Stimulated activated naive CD4-positive, alpha-beta T cell (primary cell): ENCODE measurements at regions not wholly inside any gene's neighbourhood (a gene's known extent, or its start where the extent isn't known, plus 50 kb on each side); places are given as distances from the start of the nearest gene placed in this dataset.

Source experiments
- DNase-seq, 6 experiments: peaks; one replicate each; lab custom pipeline; 2025; lab: John Stamatoyannopoulos, UW

DNA sequence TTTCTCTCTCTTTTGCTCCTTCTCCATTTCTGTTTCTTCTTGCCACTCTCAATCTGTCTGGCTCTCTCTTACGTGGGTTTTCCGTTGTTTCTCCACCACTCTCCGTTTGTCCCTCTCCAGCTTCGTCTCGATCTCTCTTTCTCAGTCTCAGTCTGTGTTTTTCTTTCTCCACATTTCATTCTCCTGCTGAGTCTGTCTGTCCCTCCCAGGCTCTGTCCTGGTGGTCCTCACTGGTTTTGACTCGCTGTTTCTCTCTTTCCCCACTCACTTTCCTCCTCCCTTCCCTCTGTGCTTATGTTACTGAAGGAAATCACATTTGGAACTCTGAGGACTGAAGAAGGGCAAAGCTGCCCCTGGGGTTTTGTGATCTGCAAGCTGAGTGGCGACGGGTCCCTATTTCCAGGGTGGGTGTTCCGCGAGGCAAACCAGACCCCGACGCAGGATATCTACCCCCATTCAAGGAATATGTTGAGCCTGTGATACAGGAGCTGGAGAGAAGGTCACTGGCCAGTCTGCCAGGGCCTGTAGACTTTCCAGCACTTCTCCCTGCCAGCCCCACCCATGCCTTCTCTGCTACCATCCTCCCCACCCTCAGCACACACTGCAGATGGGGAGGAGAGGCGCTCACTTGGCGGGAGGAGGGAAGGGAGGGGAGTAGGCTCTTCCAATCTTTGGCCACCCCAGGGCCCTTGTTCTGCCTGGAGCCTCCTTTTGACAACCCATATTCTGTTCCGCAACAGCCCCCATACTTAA is 102.7 kb upstream of the MAP1LC3B2 start:
- no peak for DNase-seq

DNA sequence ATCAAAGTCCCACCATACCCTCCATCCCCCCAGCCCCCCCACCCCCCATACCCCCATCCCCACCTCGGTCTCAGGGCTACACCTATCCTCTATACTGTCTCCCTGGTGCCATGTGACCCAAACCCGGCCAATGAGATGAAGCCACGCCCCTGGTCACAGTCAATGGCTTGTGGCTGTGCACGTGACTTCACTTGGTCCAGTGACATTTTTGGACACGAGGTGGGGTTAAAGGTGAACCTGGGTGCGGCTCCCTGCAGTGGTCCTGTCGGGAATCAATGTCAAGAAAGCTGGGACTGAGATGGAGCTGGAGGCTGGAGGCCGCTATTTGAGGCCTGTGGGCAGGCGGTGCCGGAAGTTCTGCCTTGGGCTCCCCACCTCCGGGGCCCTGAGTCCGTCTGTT is 100.7 kb upstream of the MAP1LC3B2 start:
- no peak for DNase-seq

DNA sequence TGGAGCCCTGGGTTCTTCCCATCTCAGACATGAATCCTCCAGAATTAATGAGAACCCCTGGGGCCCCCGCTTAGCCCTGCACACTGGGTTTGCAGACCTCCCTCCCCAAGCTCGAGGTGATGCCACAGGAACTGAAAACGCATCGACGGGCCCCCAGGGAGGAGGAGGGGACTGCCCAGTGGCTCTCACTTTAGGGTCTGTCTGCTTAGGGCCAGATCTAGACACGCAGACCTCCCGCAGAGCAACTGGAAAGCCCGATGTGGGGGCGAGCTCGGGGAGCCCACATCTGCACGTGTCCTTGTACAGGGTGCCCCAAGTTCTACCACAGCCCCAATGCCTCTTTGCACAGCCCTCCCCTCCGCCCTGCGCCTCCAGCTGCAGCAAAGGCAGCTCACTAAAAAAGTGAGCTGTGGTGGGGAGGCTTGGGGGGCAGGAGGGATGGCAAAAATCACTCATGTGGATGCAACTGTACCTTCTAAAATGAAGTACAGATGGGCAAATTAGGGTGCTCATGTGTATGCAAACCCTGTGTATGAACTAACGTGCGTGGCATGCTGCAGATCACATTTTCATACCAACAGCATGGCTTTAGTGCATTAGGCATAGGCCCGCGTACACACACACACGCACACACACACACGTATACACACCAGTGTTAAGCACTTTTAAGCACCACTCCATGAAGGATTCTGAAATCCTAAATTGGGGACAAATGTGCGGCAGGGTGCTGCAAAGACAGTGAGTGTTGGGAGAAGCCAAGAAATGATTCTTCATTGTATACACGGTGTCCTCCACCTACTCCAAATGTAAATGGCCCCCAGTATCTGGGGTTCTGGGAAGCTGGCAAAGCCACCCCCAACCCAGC is 99.9 kb upstream of the MAP1LC3B2 start:
- DNase-seq = no peak

DNA sequence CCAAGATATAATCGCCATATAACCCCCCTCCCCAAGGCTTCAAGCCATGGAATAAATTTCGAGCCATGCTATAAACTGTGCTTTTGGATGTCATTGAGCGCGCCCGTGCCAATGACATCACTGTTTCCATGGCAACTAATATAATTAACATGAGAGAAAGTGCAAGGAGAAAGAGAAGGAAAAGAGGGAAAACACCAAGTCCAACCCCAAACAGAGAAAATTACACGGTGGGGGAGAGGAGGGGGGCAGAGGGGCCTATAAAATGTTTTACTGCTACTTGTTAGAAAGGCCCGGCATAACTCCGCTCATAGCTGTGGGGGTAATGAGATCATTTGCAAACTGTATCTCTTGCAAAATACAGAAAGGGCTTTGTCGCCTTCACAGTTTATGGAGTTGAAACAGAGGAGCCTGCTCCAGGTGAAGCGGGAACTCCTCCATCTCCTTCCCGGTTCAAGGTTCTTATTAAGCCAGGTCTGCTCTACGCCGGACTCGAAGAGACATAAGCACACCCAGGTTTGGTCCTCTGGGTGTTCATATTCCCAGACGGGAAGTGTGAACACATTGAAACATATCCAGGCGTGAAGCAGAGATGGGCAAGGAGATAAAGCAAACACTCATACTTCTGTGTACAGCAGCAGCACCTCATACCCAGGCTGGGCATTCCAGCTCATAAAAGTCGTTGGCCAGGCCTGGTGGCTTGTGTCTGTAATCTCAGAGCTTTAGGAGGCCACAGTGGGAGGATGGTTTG is 99.1 kb upstream of the MAP1LC3B2 start:
- no peak for DNase-seq

DNA sequence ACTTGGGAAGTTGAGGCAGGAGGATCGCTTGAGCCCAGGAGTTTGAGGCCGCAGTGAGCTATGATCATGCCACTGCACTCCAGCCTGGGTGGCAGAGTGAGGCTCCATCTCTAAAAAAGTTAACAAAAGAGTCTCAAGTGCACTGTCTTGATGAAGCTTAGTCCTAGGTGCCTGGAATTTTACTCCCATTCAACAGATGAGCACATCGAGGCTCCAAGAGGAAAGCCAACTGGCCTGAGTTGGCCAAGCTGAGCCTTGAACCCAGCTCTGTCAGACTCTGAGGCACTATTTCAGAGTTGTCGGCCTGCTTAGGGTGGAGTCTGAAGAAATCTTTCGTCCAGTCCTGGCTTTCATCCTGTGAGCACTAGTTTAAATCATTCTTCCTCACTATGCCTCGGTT is 98.1 kb upstream of the MAP1LC3B2 start:
- no peak for DNase-seq

GRCh38 chr12:116463366-116463765 is 95.8 kb upstream of the MAP1LC3B2 start:
- no peak for DNase-seq

- DNase-seq = no peak
Measured at GRCh38 chr12:116465407-116465806, 93.8 kb upstream of the MAP1LC3B2 start.

DNA sequence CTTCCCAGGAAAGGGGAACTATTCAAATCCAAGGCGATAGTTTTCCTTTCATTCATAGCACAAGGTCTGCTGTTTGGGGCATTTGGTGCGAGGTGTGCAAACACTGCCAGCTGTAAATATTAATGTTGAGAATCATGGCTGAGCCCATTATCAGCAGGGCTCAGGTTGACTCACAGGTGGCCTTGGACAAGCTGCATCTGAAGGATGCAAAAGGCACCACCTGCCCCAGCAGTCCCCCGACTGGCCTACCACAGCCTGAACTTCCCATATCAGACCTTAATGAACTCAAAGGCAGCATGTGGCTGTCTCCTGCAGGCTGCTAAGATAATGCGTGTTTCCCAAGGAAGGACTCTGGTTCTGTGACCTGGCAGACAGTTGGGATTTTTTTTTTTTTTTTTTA is 93.3 kb upstream of the MAP1LC3B2 start:
- DNase-seq = no peak

- no peak for DNase-seq
Measured at GRCh38 chr12:116466536-116466935, 92.6 kb upstream of the MAP1LC3B2 start.

DNA sequence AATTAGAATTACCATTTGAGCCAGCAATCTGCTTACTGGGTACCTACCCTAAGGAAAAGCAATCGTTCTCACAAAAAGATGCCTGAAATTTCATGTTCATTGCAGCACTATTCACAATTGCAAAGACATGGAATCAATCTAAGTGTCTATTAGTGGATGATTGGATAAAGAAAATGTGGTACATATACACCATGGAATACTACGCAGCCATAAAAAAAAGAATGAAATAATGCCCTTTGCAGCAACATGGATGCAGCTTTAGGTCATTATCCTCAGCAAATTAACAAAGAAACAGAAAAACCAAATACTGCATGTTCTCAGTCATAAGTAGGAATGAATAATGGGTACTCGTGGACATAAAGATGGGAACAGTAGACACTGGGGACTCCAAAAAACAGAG is 89.8 kb upstream of the MAP1LC3B2 start:
- no peak for DNase-seq

DNA sequence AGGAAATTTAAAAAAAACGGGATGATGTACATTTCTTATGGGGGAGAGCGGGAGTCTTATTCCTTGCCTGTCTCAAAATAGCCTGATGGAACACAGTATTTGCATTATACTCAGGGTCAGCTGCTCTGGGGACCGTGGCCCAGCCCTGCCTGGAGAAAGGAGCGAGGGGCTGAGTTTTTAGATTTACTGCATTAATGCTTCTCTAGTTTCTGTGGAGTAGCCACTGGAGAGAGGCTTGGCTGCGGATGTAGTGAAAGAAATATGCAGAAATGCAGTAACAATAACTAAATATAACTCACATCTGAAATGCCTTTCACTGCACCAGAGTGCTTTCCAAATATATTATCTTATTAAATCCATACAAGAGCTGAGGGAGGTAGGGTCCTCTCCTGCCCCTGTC is 87.6 kb upstream of the MAP1LC3B2 start:
- DNase-seq = no peak

DNA sequence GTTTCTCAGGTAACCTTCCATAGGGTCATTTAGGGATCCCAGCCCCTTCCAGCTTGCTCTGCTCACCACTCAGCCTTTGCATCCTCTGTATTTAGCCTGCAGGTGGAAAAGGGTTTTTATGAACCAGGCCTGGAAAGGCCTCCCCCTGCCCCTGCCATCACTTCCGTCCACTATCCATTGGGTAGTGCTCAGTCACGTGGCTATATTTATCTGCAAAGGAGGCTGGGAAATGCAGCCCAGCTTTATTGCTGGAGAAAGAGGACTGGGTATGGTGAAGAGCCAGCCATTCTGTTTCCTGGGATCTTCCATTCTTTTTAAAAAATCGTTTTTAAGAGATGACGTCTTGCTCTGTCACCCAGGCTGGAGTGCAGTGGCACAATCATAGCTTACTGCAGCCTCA is 87.0 kb upstream of the MAP1LC3B2 start:
- DNase-seq = no peak

GRCh38 chr12:116473416-116473815 is 85.8 kb upstream of the MAP1LC3B2 start:
- DNase-seq = no peak

DNA sequence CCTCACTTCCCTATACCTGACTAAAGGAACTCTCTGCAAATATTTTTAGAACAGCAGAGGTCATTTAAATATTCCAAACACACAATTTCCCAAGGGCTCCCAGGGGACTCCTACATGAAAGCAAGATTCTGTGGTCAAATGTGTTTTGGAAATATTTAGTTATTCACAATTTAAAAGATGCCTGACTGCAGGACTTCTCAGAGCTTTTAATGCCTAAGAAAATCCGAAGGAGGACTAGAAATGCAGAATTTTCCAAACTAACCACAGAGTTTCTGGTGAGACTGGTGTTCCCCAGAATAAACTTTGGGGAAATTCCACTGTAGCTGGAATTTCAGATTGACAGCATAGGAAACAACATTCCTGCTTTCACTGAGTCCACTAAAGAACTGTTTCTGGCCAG is 84.8 kb upstream of the MAP1LC3B2 start:
- no peak for DNase-seq

- no peak for DNase-seq
Measured at GRCh38 chr12:116474899-116475298, 84.3 kb upstream of the MAP1LC3B2 start.

GRCh38 chr12:116476227-116476822 is 82.9 kb upstream of the MAP1LC3B2 start:
- DNase-seq = no peak

DNA sequence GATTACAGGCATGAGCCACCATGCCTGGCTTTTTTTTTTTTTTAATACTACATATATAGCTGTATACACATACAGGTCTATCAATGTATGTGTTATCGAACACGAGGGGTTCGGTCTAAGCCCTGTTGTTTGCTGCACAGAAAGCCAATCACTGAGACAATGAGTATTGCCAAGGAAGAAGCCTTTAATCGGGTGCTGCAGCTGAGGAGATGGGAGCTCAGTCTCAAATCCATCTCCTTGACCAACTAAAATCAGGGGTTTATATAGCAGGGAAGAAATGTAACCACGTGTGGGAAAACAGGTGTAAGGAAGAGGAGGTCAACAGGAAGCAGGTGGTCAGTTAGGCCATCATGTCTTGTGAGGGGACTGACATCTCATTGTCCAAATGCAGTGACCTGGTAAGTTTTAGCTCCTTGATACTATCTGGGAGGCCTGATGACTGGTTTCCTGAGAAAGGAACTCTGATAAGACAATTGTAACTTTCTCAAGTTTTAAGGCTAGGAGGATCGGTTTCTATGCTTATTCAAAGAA is 80.9 kb upstream of the MAP1LC3B2 start:
- no peak for DNase-seq

DNA sequence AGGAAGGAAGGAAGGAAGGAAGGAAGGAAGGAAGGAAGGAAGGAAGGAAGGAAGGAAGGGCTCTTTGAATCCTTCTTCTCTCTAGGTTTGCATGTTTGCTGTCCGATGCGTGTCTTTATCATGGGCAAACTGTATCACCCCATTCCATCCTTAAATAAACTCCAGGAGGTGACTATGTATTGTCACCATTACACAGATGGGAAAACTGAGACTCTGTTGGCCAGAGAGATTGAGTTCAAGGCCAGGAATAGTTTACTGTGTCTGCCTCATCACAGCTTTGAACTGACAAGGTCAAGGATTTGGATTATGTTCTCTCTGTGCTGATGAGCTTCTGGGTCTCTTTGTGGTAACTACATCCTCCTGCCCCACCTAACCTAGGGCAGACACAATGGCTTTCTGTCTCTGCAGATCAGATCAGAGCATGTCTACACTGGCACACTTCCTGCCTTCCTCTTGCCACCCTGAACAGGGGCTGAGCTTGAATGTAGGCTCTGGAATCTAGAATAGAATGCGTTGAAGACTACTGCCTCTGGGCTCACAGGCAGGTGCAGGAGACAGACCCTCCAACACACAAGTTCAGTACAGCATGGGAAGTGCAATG is 78.9 kb upstream of the MAP1LC3B2 start:
- DNase-seq = peak in 2 of 6 experiments; percentile 15 to 26

DNA sequence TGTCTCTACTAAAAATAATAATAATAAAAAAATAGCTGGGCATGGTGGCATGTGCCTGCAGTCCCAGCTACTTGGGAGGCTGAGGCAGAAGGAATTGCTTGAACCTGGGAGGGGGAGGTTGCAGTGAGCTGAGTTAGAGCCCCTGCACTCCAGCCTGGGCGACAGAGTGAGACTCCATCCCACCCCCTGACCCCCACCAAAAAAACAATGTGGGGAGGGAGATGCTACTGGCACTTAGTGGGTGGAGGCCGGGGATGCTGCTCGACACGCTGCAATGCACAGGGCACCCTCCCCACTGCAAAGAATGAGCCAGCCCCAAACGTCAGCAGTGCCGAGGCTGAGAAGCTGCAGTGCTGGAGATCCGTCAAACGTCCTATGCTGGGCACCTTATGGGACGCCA is 77.5 kb upstream of the MAP1LC3B2 start:
- no peak for DNase-seq

- DNase-seq = no peak
Measured at GRCh38 chr12:116482179-116482578, 77.0 kb upstream of the MAP1LC3B2 start.

DNA sequence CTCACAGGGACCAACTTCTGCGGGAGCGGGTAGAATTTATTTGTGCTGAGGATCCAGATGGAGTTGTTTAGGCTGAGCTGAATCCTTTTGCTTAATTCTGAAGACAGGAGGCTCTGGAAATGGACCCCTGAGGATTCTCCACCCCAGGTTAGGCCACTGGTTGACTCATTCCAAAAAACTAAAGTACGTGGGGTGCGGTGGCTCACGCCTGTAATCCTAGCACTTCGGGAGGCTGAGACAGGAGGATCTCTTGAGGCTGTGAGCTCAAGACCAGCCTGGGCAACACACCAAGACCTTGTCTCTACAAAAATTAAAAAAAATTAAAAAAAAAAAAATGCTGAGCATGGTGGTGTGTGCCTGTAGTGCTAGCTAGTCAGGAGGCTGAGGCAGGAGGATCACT is 76.3 kb upstream of the MAP1LC3B2 start:
- DNase-seq = no peak
